SK-N-SH treated with all-trans-retinoic acid at 6 μM for 48 hours (cell line): ENCODE measurements at regions not wholly inside any gene's neighbourhood (a gene's known extent, or its start where the extent isn't known, plus 50 kb on each side); places are given as distances from the start of the nearest gene placed in this dataset.

Experiments
- ATAC-seq: fragments of 200-7000 bp; cut with Tn5 transposase; 3 replicates; pipeline ENCODE4 v1.9.1; 2020; ENCODE audit warnings: mild to moderate bottlenecking, moderate library complexity
- ARNTL ChIP-seq: fragments of 450-650 bp; formaldehyde crosslinking; IDR thresholded peaks from 2 replicates; pipeline ENCODE4 v1.5.0; 2020; ENCODE audit warnings: low read depth, mild to moderate bottlenecking, moderate library complexity, borderline replicate concordance
- ESRRG ChIP-seq: fragments of 250-450 bp; sonication (Bioruptor Pico); IDR thresholded peaks from 2 replicates; pipeline ENCODE4 v1.6.1; 2021; ENCODE audit warnings: mild to moderate bottlenecking
- GLIS3 ChIP-seq: fragments of 250-450 bp; sonication (Bioruptor Pico); IDR thresholded peaks from 2 replicates; pipeline ENCODE4 v1.5.0; 2020; ENCODE audit warnings: mild to moderate bottlenecking, moderate library complexity
- ISL1 ChIP-seq: fragments of 250-450 bp; sonication (Bioruptor Pico); IDR thresholded peaks from 2 replicates; pipeline ENCODE4 v2.1.2; 2022; ENCODE audit warnings: mild to moderate bottlenecking, moderate library complexity
- OSR1 ChIP-seq: fragments of 250-450 bp; sonication (Bioruptor Pico); IDR thresholded peaks from 2 replicates; pipeline ENCODE4 v1.8.0; 2022; ENCODE audit warnings: moderate library complexity, mild to moderate bottlenecking, inconsistent platforms
- PPARA ChIP-seq: fragments of 250-450 bp; sonication (Bioruptor Pico); IDR thresholded peaks from 2 replicates; pipeline ENCODE4 v1.5.0; 2020; ENCODE audit warnings: mild to moderate bottlenecking, borderline replicate concordance
- RARB ChIP-seq: fragments of 250-450 bp; sonication (Bioruptor Pico); IDR thresholded peaks from 2 replicates; pipeline ENCODE4 v1.8.0; 2021; ENCODE audit warnings: mild to moderate bottlenecking, moderate library complexity
- SNAI2 ChIP-seq: fragments of 250-450 bp; sonication (Bioruptor Pico); IDR thresholded peaks from 2 replicates; pipeline ENCODE4 v1.5.0; 2020; ENCODE audit warnings: mild to moderate bottlenecking, moderate library complexity
- TCF4 ChIP-seq: fragments of 250-450 bp; sonication (Bioruptor Pico); IDR thresholded peaks from 2 replicates; pipeline ENCODE4 v1.8.0; 2021; ENCODE audit warnings: mild to moderate bottlenecking, moderate library complexity, borderline replicate concordance
- TOX ChIP-seq: fragments of 250-450 bp; sonication (Bioruptor Pico); IDR thresholded peaks from 2 replicates; pipeline ENCODE4 v1.8.0; 2021; ENCODE audit warnings: mild to moderate bottlenecking, moderate library complexity, borderline replicate concordance
- ZC3H10 ChIP-seq: fragments of 250-450 bp; sonication (Bioruptor Pico); IDR thresholded peaks from 2 replicates; pipeline ENCODE4 v1.5.1; 2021; ENCODE audit warnings: mild to moderate bottlenecking, moderate library complexity
- ZFP3 ChIP-seq: fragments of 250-450 bp; sonication (Bioruptor Pico); IDR thresholded peaks from 2 replicates; pipeline ENCODE4 v1.5.0; 2020; ENCODE audit warnings: mild to moderate bottlenecking, moderate library complexity
- ZFP30 ChIP-seq: fragments of 450-650 bp; formaldehyde crosslinking; IDR thresholded peaks from 2 replicates; pipeline ENCODE4 v1.5.0; 2022; ENCODE audit warnings: mild to moderate bottlenecking, moderate library complexity
- ZNF565 ChIP-seq: fragments of 450-650 bp; formaldehyde crosslinking; conservative IDR thresholded peaks from 2 replicates; pipeline ENCODE4 v1.5.0; 2020; ENCODE audit warnings: low read depth, mild to moderate bottlenecking, moderate library complexity
- ZNF70 ChIP-seq: fragments of 450-650 bp; formaldehyde crosslinking; IDR thresholded peaks from 2 replicates; pipeline ENCODE4 v1.5.0; 2020; ENCODE audit warnings: mild to moderate bottlenecking, moderate library complexity
- TF ChIP-seq, protein P1 (sequence below): fragments of 250-450 bp; sonication (Bioruptor Pico); IDR thresholded peaks from 2 replicates; pipeline ENCODE4 v1.5.1; 2020; ENCODE audit warnings: low read depth, mild to moderate bottlenecking, moderate library complexity
- TF ChIP-seq, protein P2 (sequence below): fragments of 250-450 bp; sonication (Bioruptor Pico); IDR thresholded peaks from 2 replicates; pipeline ENCODE4 v1.8.0; 2021; ENCODE audit warnings: low read depth, mild to moderate bottlenecking, moderate library complexity, borderline replicate concordance
- TF ChIP-seq, protein P3 (sequence below): fragments of 250-450 bp; sonication (Bioruptor Pico); IDR thresholded peaks from 2 replicates; pipeline ENCODE4 v1.5.0; 2020; ENCODE audit warnings: mild to moderate bottlenecking, moderate library complexity
- TF ChIP-seq, protein P4 (sequence below): fragments of 250-450 bp; sonication (Bioruptor Pico); IDR thresholded peaks from 2 replicates; pipeline ENCODE4 v1.8.0; 2020; ENCODE audit warnings: mild to moderate bottlenecking, moderate library complexity, borderline replicate concordance
- TF ChIP-seq, protein P5 (sequence below): fragments of 250-450 bp; sonication (Bioruptor Pico); IDR thresholded peaks from 2 replicates; pipeline ENCODE4 v1.5.1; 2021; ENCODE audit warnings: mild to moderate bottlenecking, moderate library complexity

DNA sequence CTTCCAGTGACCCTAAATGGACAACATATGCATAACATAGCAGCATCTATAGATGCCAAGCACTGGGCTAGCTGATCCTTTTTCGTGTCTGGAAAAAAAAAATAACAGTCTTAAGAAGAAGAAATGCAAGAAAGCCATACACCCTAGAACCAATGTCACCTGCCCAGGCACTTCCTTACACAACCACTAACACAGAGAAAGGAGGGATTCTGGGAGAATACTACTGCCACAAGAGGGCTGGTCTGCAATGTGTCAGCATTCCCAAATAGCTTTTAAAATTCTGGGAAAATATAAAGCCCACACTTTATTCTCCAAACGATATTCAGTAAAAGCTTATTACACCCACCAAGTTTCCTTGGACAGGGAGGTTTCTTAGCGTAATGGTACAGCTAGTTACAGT lies 271.2 kb downstream of the TBL1XR1 start:
- TF ChIP-seq, protein P1, sequence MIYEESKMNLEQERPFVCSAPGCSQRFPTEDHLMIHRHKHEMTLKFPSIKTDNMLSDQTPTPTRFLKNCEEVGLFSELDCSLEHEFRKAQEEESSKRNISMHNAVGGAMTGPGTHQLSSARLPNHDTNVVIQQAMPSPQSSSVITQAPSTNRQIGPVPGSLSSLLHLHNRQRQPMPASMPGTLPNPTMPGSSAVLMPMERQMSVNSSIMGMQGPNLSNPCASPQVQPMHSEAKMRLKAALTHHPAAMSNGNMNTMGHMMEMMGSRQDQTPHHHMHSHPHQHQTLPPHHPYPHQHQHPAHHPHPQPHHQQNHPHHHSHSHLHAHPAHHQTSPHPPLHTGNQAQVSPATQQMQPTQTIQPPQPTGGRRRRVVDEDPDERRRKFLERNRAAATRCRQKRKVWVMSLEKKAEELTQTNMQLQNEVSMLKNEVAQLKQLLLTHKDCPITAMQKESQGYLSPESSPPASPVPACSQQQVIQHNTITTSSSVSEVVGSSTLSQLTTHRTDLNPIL: no peak
- TF ChIP-seq ESRRG (CRISPR knock-in tag) (no peak), RARB (CRISPR knock-in tag) (no peak), ARNTL (no peak), PPARA (CRISPR knock-in tag) (no peak), ZNF565 (CRISPR knock-in tag) (no peak), SNAI2 (CRISPR knock-in tag) (no peak), TCF4 (CRISPR knock-in tag) (no peak), ZNF70 (CRISPR knock-in tag) (no peak), OSR1 (no peak), ZFP30 (CRISPR knock-in tag) (no peak), ISL1 (CRISPR knock-in tag) (no peak)
- TF ChIP-seq, protein P2, sequence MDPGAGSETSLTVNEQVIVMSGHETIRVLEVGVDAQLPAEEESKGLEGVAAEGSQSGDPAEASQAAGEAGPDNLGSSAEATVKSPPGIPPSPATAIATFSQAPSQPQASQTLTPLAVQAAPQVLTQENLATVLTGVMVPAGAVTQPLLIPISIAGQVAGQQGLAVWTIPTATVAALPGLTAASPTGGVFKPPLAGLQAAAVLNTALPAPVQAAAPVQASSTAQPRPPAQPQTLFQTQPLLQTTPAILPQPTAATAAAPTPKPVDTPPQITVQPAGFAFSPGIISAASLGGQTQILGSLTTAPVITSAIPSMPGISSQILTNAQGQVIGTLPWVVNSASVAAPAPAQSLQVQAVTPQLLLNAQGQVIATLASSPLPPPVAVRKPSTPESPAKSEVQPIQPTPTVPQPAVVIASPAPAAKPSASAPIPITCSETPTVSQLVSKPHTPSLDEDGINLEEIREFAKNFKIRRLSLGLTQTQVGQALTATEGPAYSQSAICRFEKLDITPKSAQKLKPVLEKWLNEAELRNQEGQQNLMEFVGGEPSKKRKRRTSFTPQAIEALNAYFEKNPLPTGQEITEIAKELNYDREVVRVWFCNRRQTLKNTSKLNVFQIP: no peak
- TF ChIP-seq, protein P3, sequence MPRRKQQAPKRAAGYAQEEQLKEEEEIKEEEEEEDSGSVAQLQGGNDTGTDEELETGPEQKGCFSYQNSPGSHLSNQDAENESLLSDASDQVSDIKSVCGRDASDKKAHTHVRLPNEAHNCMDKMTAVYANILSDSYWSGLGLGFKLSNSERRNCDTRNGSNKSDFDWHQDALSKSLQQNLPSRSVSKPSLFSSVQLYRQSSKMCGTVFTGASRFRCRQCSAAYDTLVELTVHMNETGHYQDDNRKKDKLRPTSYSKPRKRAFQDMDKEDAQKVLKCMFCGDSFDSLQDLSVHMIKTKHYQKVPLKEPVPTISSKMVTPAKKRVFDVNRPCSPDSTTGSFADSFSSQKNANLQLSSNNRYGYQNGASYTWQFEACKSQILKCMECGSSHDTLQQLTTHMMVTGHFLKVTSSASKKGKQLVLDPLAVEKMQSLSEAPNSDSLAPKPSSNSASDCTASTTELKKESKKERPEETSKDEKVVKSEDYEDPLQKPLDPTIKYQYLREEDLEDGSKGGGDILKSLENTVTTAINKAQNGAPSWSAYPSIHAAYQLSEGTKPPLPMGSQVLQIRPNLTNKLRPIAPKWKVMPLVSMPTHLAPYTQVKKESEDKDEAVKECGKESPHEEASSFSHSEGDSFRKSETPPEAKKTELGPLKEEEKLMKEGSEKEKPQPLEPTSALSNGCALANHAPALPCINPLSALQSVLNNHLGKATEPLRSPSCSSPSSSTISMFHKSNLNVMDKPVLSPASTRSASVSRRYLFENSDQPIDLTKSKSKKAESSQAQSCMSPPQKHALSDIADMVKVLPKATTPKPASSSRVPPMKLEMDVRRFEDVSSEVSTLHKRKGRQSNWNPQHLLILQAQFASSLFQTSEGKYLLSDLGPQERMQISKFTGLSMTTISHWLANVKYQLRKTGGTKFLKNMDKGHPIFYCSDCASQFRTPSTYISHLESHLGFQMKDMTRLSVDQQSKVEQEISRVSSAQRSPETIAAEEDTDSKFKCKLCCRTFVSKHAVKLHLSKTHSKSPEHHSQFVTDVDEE (CRISPR knock-in tag): no peak
- ATAC-seq: no peak

DNA sequence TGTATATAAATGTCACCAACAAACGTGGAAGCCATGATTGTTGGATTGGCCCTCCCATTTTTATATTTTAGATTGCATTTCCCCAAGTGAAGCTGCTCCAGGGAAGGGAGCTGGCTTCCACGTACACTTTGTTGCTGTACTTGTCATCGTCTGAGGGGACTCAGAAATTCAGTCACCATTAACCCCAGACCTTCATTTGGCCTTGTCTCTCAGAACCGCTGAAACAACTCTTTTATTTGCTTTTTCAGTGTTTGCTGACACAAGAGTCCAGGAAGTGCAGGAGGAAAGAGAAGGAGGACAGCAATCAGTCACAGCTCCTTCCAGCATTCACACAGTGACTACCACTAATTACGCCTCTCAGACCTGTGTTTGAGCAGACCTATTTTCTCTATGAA lies 276.5 kb downstream of the TBL1XR1 start:
- TF ChIP-seq ZNF70 (CRISPR knock-in tag): no peak
- no peak for TF ChIP-seq GLIS3 (CRISPR knock-in tag)
- TF ChIP-seq, protein P4, sequence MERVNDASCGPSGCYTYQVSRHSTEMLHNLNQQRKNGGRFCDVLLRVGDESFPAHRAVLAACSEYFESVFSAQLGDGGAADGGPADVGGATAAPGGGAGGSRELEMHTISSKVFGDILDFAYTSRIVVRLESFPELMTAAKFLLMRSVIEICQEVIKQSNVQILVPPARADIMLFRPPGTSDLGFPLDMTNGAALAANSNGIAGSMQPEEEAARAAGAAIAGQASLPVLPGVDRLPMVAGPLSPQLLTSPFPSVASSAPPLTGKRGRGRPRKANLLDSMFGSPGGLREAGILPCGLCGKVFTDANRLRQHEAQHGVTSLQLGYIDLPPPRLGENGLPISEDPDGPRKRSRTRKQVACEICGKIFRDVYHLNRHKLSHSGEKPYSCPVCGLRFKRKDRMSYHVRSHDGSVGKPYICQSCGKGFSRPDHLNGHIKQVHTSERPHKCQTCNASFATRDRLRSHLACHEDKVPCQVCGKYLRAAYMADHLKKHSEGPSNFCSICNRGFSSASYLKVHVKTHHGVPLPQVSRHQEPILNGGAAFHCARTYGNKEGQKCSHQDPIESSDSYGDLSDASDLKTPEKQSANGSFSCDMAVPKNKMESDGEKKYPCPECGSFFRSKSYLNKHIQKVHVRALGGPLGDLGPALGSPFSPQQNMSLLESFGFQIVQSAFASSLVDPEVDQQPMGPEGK (CRISPR knock-in tag): no peak
- no peak for TF ChIP-seq ARNTL
- TF ChIP-seq TCF4 (CRISPR knock-in tag): no peak
- TF ChIP-seq, protein P5, sequence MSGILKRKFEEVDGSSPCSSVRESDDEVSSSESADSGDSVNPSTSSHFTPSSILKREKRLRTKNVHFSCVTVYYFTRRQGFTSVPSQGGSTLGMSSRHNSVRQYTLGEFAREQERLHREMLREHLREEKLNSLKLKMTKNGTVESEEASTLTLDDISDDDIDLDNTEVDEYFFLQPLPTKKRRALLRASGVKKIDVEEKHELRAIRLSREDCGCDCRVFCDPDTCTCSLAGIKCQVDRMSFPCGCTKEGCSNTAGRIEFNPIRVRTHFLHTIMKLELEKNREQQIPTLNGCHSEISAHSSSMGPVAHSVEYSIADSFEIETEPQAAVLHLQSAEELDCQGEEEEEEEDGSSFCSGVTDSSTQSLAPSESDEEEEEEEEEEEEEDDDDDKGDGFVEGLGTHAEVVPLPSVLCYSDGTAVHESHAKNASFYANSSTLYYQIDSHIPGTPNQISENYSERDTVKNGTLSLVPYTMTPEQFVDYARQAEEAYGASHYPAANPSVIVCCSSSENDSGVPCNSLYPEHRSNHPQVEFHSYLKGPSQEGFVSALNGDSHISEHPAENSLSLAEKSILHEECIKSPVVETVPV: no peak
- no peak for TF ChIP-seq ZNF565 (CRISPR knock-in tag)
- TF ChIP-seq RARB (CRISPR knock-in tag): no peak
- no peak for TF ChIP-seq OSR1
- TF ChIP-seq ESRRG (CRISPR knock-in tag): no peak
- no peak for TF ChIP-seq SNAI2 (CRISPR knock-in tag)
- no peak for TF ChIP-seq ISL1 (CRISPR knock-in tag)
- TF ChIP-seq TOX (CRISPR knock-in tag): no peak
- no peak for TF ChIP-seq PPARA (CRISPR knock-in tag)
- no peak for TF ChIP-seq ZFP3 (CRISPR knock-in tag)
- no peak for ATAC-seq

DNA sequence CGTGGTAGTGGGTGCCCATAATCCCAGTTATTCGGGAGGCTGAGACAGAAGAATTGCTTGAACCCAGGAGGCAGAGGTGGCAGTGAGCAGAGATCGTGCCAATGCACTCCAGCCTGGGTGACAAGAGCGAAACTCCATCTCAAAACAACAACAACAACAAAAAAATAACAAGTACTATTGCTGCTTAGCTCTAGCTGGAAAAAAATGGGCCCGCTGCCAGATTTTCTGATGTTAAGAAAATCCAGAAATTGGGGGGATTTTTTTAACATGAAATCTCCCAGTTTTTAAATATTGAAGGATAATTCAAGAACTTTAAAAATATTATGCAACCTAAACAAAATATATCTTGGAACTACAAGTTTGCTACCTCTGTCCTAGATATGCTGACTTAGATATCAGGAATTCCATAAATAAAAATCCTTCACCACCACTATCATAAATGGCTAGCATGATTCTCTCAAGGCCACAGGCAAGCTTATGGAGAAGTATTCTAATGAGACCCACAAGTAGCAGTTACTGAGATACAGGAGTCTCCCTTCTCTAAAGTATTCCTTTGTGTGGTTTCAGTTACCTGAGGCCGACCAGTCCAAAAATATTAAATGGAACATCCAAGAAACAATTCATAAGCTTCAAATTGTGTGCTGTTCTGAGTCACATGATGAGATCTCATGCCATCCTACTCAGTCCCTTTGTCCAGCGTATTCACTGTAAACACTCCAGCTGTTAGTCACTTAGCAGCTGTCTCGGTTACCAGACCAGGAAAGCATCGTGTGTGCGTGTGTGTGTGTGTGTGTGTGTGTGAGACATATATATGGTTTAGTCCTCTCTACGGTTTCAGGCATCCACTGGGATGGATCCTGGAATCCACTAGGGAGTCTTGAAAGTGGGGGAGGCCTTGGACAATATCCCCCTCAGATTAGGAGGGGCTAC lies 277.2 kb downstream of the TBL1XR1 start:
- no peak for ATAC-seq
- TF ChIP-seq ESRRG (CRISPR knock-in tag) (no peak), TCF4 (CRISPR knock-in tag) (no peak), OSR1 (no peak), ZFP3 (CRISPR knock-in tag) (no peak), TOX (CRISPR knock-in tag) (no peak), ZC3H10 (CRISPR knock-in tag) (no peak), ARNTL (no peak), ZNF565 (CRISPR knock-in tag) (no peak)
- TF ChIP-seq, protein P3 (CRISPR knock-in tag): no peak
- TF ChIP-seq, protein P5: no peak
